D721Med (cell line): ENCODE measurements at regions not wholly inside any gene's neighbourhood (a gene's known extent, or its start where the extent isn't known, plus 50 kb on each side); places are given as distances from the start of the nearest gene placed in this dataset.

ENCODE experiments used
- DNase-seq: peaks from one replicate; pipeline ENCODE4 v3.0.0; 2011; ENCODE audit warnings: low spot score; ENCODE audit not compliant: insufficient read length
- FAIRE-seq: peaks from 2 replicates; lab custom pipeline; 2011; peaks lifted over from hg19 to GRCh38; lab: Jason Lieb, UNC
- TF ChIP-seq, protein P1 (sequence below): IDR thresholded peaks from 2 replicates; pipeline ENCODE4 v1.5.1; 2012; ENCODE audit warnings: mild to moderate bottlenecking, control low read depth; ENCODE audit not compliant: insufficient read depth; ENCODE audit errors: missing control alignments

DNA sequence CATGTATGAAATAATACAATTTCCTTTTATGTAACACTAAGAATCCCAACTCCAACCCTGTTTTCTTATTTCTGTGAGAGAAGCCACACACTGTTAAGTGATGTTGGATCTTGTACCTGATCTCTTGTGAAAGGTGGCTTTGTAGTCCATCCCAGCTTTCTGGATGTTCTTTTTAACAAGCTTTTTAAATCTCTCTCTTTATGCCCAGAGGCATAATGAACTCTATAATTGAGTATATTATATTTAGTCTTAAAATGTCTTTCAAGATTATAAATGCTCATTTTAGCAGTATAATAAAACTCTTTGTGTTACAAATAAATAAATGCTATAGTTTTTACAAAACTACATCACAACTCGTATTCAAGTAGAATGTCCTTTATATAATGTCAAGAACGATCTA lies 922.1 kb downstream of the EPHA7 start:
- DNase-seq (no peak), FAIRE-seq (no peak)
- TF ChIP-seq, protein P1, sequence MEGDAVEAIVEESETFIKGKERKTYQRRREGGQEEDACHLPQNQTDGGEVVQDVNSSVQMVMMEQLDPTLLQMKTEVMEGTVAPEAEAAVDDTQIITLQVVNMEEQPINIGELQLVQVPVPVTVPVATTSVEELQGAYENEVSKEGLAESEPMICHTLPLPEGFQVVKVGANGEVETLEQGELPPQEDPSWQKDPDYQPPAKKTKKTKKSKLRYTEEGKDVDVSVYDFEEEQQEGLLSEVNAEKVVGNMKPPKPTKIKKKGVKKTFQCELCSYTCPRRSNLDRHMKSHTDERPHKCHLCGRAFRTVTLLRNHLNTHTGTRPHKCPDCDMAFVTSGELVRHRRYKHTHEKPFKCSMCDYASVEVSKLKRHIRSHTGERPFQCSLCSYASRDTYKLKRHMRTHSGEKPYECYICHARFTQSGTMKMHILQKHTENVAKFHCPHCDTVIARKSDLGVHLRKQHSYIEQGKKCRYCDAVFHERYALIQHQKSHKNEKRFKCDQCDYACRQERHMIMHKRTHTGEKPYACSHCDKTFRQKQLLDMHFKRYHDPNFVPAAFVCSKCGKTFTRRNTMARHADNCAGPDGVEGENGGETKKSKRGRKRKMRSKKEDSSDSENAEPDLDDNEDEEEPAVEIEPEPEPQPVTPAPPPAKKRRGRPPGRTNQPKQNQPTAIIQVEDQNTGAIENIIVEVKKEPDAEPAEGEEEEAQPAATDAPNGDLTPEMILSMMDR, result no peak

DNA sequence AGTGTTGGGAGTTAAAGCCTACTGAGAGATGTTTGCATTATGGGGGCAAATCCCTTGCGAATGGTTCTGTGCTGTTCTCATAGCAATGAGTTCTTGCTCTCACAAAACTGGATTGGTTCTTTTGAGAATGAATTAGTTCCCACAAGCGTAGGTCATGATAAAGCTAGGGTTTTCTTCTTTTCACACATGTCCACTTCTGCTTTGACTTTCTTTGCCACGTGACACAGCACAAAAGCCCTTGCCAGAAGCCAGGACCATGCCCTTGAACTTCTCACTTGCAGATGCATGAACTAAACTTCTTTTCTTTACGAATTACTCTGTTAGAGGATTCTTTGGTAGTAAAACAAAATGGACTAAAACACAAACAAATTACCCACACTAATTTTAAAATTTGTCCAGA lies 922.8 kb downstream of the EPHA7 start:
- TF ChIP-seq, protein P1, result no peak
- no peak for DNase-seq
- no peak for FAIRE-seq

DNA sequence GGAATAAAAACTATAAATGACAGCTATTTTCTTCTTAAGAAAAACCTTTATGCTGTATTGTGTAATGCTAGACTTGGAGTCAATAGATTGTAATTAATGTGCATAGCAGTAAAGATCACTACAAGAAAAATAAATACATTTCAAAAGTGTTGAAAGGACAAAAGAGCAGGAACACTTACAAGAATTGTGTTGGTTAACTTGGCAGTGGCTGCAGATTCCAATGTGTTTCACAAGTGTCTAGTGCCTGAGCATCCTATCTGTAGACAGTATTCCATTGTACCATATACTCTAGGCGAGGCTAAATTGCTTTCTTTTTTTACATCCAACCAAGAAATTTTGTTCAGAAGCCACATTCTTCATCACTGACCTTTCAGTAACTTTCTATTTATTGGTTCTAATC lies 924.1 kb downstream of the EPHA7 start:
- TF ChIP-seq, protein P1, result no peak
- no peak for FAIRE-seq

GRCh38 chr6:92485487-92485886 lies 933.9 kb downstream of the EPHA7 start:
- TF ChIP-seq, protein P1, result no peak
- DNase-seq (no peak), FAIRE-seq (no peak)

More for the DNA sequence above, 924.1 kb downstream of the EPHA7 start:
- DNase-seq, result no peak

DNA sequence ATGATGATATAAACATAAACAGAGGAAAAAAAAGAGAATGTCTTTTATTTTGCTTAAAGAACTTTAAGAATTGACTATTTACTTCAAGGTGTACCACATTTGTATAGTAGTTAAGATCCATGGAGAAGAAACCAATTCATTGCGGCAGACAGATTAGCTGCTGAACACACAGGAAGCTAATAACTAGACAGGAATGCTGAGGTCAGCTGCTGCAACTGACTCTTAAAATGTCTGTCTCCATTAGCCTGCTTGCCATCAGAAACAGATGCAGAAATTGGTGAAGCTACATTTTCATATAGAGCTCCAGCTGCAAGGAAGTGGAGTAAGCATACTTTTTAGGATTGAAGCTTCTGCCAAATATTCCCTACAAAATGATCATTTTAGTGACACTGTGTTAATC lies 939.5 kb downstream of the EPHA7 start:
- peak; percentile 21 for FAIRE-seq
- TF ChIP-seq, protein P1, result no peak
- DNase-seq, result no peak

GRCh38 chr6:92473056-92473455 lies 946.3 kb downstream of the EPHA7 start:
- TF ChIP-seq, protein P1, result no peak
- DNase-seq (no peak), FAIRE-seq (no peak)

DNA sequence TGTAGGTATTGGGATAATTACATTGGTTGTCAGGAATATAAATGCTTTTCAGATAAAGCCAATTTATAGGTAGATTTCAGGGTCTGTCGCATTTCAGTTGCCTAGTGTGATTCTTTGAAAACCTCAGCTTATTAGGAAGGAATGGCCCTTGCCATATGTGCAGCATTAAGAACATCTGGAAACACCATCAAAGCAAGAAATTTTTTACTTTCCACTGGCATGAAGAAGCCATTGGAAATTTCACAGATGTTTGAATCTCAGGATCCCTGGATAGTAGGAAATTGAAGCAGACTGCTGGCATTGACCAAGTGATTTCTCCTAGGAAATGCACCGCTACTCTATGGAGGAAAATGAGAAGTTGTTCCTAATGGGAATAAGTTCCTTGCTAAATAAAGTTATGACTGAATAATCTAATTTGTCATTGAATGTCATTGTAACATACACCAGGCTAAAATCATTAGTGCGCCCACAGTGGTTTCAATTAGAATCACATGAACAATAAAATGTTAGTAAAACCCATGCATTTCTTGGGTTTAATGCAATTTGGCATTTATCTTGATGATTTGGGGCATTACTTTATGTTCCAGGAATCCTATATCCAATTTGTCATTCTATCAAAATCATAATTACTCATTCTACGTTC lies 950.1 kb downstream of the EPHA7 start:
- no peak for FAIRE-seq
- TF ChIP-seq, protein P1, result no peak
- DNase-seq, result no peak
